ENCODE measurements at regions not wholly inside any gene's neighbourhood (a gene's known extent, or its start where the extent isn't known, plus 50 kb on each side); places are given as distances from the start of the nearest gene placed in this dataset.

- DNase-seq (ENCODE audit: low read depth) = no peak
- TF ChIP-seq CTCF (IDR thresholded peaks at IDR 0.05; ENCODE audit: low read depth, low read length, missing control alignments) = no peak
- in situ Hi-C loops (cut with HindIII; ENCODE audit: low sequenced_read_pairs) = no loop called here
- H3K4me3 ChIP-seq (ENCODE audit: low read depth, low read length) = no peak overlapping the region
Measured at GRCh38 chr1:213409208-213409631, 358.2 kb downstream of the RPS6KC1 start.

DNA sequence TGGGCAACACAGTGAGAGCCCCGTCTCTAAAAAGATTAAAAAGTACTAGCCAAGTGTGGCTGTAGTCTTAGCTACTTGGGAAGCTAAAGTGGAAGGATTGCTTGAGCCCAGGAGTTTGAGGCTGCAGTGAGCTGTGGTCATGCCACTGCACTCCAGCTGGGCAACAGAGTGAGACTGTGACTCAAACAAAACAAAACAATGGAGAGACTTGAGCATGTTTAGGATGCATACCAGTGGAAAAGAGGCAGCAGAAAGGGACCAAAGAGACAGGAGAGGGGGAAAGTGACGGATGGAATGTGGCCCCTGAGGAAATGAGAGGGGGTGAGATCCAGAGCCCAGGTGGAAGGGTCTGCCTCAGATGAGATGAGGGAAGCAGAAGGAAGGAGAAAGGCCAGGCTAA, 358.9 kb downstream of the RPS6KC1 start:
- no peak overlapping the region for H3K4me3 ChIP-seq (ENCODE audit: low read depth, low read length)
- DNase-seq (ENCODE audit: low read depth) = no peak
- in situ Hi-C loops (cut with HindIII; ENCODE audit: low sequenced_read_pairs) = no loop called here
- no peak for TF ChIP-seq CTCF (IDR thresholded peaks at IDR 0.05; ENCODE audit: low read depth, low read length, missing control alignments)

DNA sequence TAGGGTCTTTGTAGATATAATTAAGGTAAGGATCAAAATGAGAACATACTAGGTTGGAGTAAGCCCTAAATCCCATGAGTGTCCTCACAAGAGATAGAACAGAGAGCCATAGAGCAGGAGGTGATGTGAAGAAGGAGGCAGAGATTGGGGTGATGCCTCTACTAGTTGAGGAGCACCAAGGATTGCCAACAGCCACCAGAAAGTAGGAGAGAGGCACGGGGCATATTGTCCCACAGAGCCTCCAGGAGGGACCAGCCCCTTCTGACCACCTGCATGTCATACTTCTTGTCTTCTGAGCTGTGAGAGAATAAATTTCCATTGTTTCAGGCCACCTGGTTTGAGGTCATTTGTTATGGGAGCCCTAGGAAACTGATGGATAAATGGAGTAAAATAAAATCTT, 363.3 kb downstream of the RPS6KC1 start:
- in situ Hi-C loops (cut with HindIII; ENCODE audit: low sequenced_read_pairs) = no loop called here
- DNase-seq (ENCODE audit: low read depth) = no peak
- TF ChIP-seq CTCF (IDR thresholded peaks at IDR 0.05; ENCODE audit: low read depth, low read length, missing control alignments) = no peak
- no peak overlapping the region for H3K4me3 ChIP-seq (ENCODE audit: low read depth, low read length)

DNA sequence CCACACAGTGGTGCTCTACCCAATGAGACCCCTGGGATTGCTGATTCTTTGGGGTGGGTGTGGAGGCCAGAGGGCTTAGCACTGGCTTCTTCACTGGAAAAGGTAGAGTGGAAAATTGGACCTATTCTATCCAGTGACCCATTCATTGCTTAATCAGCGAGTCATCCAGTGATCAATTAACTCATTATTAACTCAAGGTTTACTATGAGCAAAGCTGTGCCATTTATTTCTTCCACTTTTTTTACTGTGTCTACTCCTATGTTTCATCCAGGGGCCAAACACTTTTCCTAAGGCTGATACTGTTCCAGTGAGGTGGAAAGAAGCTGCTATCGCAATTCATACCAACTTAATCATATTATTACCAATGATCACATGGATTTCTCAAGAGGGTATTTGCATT, 363.9 kb downstream of the RPS6KC1 start:
- DNase-seq (ENCODE audit: low read depth) = no peak
- in situ Hi-C loops (cut with HindIII; ENCODE audit: low sequenced_read_pairs) = no loop called here
- H3K4me3 ChIP-seq (ENCODE audit: low read depth, low read length) = no peak overlapping the region
- TF ChIP-seq CTCF (IDR thresholded peaks at IDR 0.05; ENCODE audit: low read depth, low read length, missing control alignments) = no peak

GRCh38 chr1:213415691-213416380, 364.8 kb downstream of the RPS6KC1 start:
- no peak for DNase-seq (ENCODE audit: low read depth)
- no peak overlapping the region for H3K4me3 ChIP-seq (ENCODE audit: low read depth, low read length)
- no peak for TF ChIP-seq CTCF (IDR thresholded peaks at IDR 0.05; ENCODE audit: low read depth, low read length, missing control alignments)
- in situ Hi-C loops (cut with HindIII; ENCODE audit: low sequenced_read_pairs) = no loop called here

DNA sequence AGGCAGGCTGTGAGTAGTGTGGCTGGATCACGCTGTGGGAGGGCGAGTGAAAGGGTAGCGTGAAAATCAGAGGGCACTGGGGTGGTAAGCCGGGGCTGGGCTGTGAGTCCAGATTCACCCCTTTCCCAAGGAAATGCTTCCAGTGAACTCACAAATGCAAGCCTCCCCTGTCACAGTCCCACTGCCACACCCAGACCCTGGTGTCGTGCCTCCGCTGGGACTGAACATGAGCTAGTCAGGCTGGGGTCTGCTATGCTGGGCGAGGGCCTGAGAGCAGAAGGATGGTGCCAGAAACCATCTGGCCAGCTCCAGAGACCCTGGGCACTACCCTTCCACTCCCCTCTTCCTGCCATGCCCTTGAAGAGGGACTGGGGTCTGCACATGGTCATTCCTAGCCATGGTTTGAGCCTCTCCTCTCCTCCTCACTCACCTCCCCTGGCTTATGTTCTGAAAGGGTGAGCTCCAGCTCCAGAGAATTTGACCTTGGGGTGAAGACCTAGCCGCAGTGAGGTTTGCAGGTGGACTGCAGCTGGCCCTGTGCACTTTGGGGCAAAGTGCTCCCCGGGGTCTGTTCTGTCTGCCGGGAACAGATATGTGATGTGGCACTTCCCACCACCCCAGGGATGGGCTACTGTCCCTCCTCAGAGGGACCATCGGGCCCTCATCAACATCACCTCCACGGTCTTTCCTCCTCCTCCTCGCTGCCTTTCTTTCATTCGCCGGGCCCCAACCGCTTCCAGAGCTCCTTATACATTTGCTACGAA, 365.6 kb downstream of the RPS6KC1 start:
- H3K4me3 ChIP-seq (ENCODE audit: low read depth, low read length) = no peak overlapping the region
- in situ Hi-C loops (cut with HindIII; ENCODE audit: low sequenced_read_pairs) = no loop called here
- no peak for DNase-seq (ENCODE audit: low read depth)
- no peak for TF ChIP-seq CTCF (IDR thresholded peaks at IDR 0.05; ENCODE audit: low read depth, low read length, missing control alignments)
